Mucosa of descending colon (tissue), 3 donors: ENCODE measurements at regions not wholly inside any gene's neighbourhood (a gene's known extent, or its start where the extent isn't known, plus 50 kb on each side); places are given as distances from the start of the nearest gene placed in this dataset.

Experiments
- ATAC-seq: fragments of 200-7000 bp; cut with Tn5 transposase; one replicate; pipeline ENCODE4 v1.9.1; 2020; ENCODE audit warnings: mild to moderate bottlenecking, moderate library complexity
- DNase-seq, 3 donors: peaks; one replicate each; pipeline ENCODE4 v3.0.0-alpha.2; 2020
- H3K36me3 ChIP-seq: fragments of 200-600 bp; one replicate; pipeline ENCODE4 v1.8.0; 2021; ENCODE audit warnings: low read depth, mild to moderate bottlenecking
- H3K4me1 ChIP-seq: fragments of 200-600 bp; one replicate; pipeline ENCODE4 v1.8.0; 2021; ENCODE audit warnings: low read depth, mild to moderate bottlenecking
- H3K4me3 ChIP-seq: fragments of 200-600 bp; one replicate; pipeline ENCODE4 v1.8.0; 2021; ENCODE audit warnings: mild to moderate bottlenecking
- H3K9me3 ChIP-seq: fragments of 200-600 bp; one replicate; pipeline ENCODE4 v1.8.0; 2021; ENCODE audit warnings: mild to moderate bottlenecking
- CTCF ChIP-seq: fragments of 200-600 bp; IDR thresholded peaks from one replicate; pipeline ENCODE4 v1.8.0; 2022; ENCODE audit warnings: antibody characterized with exemption, mild to moderate bottlenecking
- intact Hi-C, 2 donors: fragments of 100-400 bp; cut with DNase I in 1 of 2; cut with micrococcal nuclease in 1 of 2; formaldehyde crosslinking; loops; one replicate each; pipeline versions ENCODE4 v1.11.0 to v1.11.1; 2022; cut with DNase I, micrococcal nuclease
- donor health status: DM: no; HTN: no; CAD: no; lungs with moderate emphysema.
- donor health status: DM: no; HTN: no; CAD: no.
- donor health status: DM: no; HTN: yes; CAD: no.

DNA sequence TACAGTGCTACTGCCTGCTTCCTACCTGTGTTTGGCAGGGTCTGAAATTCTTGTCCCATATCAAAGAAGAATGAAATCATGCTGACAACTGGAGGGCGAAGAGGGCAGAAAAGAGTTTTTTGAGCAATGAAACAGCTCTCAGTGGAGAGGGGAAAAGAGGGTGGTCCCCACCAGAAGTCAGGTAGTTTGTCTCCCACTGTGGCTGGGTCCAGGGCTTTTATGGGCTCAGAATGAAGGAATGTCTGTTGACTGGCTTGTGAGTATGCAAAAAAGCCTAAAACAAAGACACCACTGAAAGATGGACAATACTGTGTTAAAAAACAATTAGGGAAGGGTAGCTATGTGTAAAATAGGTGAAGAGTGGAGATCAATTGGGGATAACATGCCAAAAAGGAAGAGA, 115.0 kb downstream of the ADAM29 start:
- intact Hi-C loops = no loop called here
- no peak for DNase-seq
- TF ChIP-seq CTCF = no peak
- no peaks in the 10 kb centered on the region for H3K4me1 ChIP-seq
- no peaks in the 10 kb centered on the region for H3K36me3 ChIP-seq
- no peak overlapping the region for H3K4me3 ChIP-seq
- no peak for ATAC-seq
- peaks cover 46% of the 10 kb centered on the region for H3K9me3 ChIP-seq

GRCh38 chr4:175034007-175034406, 115.8 kb downstream of the ADAM29 start:
- peaks cover 45% of the 10 kb centered on the region for H3K9me3 ChIP-seq
- ATAC-seq (no peak), DNase-seq (no peak)
- H3K4me3 ChIP-seq = no peak overlapping the region
- intact Hi-C loops = no loop called here
- TF ChIP-seq CTCF = no peak
- no peaks in the 10 kb centered on the region for H3K36me3 ChIP-seq
- no peaks in the 10 kb centered on the region for H3K4me1 ChIP-seq

DNA sequence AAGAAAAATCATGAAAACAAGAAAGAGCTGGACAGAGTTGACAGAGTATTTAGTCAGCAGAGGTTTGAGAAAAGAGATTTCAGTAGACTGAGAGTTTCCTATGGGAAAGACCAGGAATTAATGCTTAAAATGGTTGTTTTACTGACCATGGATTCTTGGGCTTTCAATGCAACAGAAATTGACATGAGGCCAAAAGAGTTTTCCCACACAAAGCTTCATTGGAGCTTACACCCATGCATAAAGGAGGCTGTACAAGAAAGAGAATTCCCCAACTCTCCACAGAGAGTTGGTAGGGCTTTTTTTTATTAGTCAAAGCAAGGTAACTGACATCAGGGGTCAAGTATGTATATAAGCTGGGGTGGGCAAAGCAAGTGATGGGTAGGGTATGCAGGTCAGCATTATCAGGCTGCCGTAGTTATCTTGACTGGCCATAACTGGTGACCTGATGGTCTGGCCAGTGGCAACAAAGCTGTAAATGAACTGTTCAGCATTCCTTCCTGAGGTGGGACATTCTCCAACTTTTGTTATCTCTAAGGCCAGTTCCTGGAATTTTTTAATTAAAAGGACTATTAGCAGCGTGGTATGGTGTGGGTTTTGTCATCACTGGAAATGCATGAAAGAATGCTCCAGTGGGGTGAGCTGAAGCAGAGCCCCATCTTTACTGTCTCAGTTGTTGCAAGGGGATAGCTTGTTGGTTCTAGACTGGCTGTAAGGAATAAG, 117.0 kb downstream of the ADAM29 start:
- ATAC-seq (no peak), DNase-seq (no peak)
- intact Hi-C loops = no loop called here
- Histone ChIP-seq H3K36me3 (no peaks in the 10 kb centered on the region), H3K4me3 (no peak overlapping the region), H3K9me3 (peaks cover 40% of the 10 kb centered on the region), H3K4me1 (no peaks in the 10 kb centered on the region)
- TF ChIP-seq CTCF = no peak

DNA sequence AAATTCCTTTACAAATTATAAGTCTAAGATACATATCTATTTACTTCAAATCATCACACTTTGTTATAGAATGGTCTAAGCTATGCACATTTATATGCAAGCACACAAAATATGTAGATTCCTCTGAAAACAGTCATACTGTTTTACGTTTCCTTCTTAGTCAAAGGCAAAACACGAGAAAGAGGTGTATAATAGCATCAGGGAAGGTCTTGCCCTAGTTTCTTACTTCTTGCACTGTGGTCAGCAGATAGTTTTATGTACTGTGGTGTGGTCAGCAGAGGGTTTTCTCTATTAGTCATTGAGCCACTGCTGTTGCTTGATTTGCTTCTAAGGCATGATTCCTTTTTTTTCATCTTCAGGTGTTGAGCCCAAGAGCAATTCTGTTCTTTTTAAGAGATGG, 117.7 kb downstream of the ADAM29 start:
- peaks cover 38% of the 10 kb centered on the region for H3K9me3 ChIP-seq
- intact Hi-C loops = no loop called here
- DNase-seq (no peak), ATAC-seq (no peak)
- H3K4me1 ChIP-seq = no peaks in the 10 kb centered on the region
- TF ChIP-seq CTCF = no peak
- no peaks in the 10 kb centered on the region for H3K36me3 ChIP-seq
- H3K4me3 ChIP-seq = no peak overlapping the region

- intact Hi-C loops = no loop called here
- ATAC-seq (no peak), DNase-seq (no peak)
- no peaks in the 10 kb centered on the region for H3K4me1 ChIP-seq
- peaks cover 34% of the 10 kb centered on the region for H3K9me3 ChIP-seq
- no peak for TF ChIP-seq CTCF
- no peak overlapping the region for H3K4me3 ChIP-seq
- no peaks in the 10 kb centered on the region for H3K36me3 ChIP-seq
These were observed 130.1 kb downstream of the ADAM29 start for GRCh38 chr4:175048111-175048784.
